H9 (cell line): ENCODE measurements at regions not wholly inside any gene's neighbourhood (a gene's known extent, or its start where the extent isn't known, plus 50 kb on each side); places are given as distances from the start of the nearest gene placed in this dataset.

ENCODE experiments used
- DNase-seq: peaks from one replicate; pipeline ENCODE4 v3.0.0-alpha.2; 2017
- H2AFZ ChIP-seq: one replicate; pipeline ENCODE4 v1.6.1; 2013; ENCODE audit warnings: mild to moderate bottlenecking, low read length, control low read depth, moderate library complexity
- H2AK5ac ChIP-seq: 2 replicates; pipeline ENCODE4 v1.6.1; 2013; ENCODE audit warnings: low read length, control low read depth, mixed read lengths; ENCODE audit not compliant: insufficient read length
- H2BK120ac ChIP-seq: one replicate; pipeline ENCODE4 v1.6.1; 2013; ENCODE audit warnings: low read depth, mild to moderate bottlenecking, low read length, control low read depth, inconsistent platforms; ENCODE audit not compliant: poor library complexity, severe bottlenecking
- H2BK12ac ChIP-seq: 2 replicates; pipeline ENCODE4 v1.6.1; 2013; ENCODE audit warnings: low read length, control low read depth, mixed read lengths, low read depth; ENCODE audit not compliant: insufficient read length
- H2BK15ac ChIP-seq: 2 replicates; pipeline ENCODE4 v1.6.1; 2013; ENCODE audit warnings: low read depth, low read length, control low read depth
- H2BK20ac ChIP-seq: one replicate; pipeline ENCODE4 v1.6.1; 2013; ENCODE audit warnings: low read depth, mild to moderate bottlenecking, low read length, control low read depth, inconsistent platforms; ENCODE audit not compliant: poor library complexity, severe bottlenecking
- H2BK5ac ChIP-seq: 2 replicates; pipeline ENCODE4 v1.6.1; 2013; ENCODE audit warnings: low read length, control low read depth, mixed read lengths; ENCODE audit not compliant: insufficient read length
- H3K14ac ChIP-seq: 2 replicates; pipeline ENCODE4 v1.6.1; 2013; ENCODE audit warnings: low read length, control low read depth; ENCODE audit not compliant: insufficient read depth
- H3K18ac ChIP-seq: 2 replicates; pipeline ENCODE4 v1.6.1; 2013; ENCODE audit warnings: low read depth, mild to moderate bottlenecking, mixed read lengths, low read length, control low read depth; ENCODE audit not compliant: insufficient read length
- H3K23ac ChIP-seq: 2 replicates; pipeline ENCODE4 v1.6.1; 2013; ENCODE audit warnings: low read length, control low read depth, mixed read lengths, low read depth; ENCODE audit not compliant: insufficient read length
- H3K23me2 ChIP-seq: 2 replicates; pipeline ENCODE4 v1.6.1; 2013; ENCODE audit warnings: low read depth, mild to moderate bottlenecking, mixed read lengths, low read length, control low read depth; ENCODE audit not compliant: insufficient read length, poor library complexity, severe bottlenecking
- H3K27ac ChIP-seq: 2 replicates; pipeline ENCODE4 v1.5.1; 2013; ENCODE audit warnings: low read length, control low read depth, mixed read lengths, low read depth; ENCODE audit not compliant: insufficient read length
- H3K27me3 ChIP-seq: 2 replicates; pipeline ENCODE4 v1.6.1; 2013; ENCODE audit warnings: low read length, control low read depth, inconsistent platforms; ENCODE audit not compliant: insufficient read depth
- H3K4ac ChIP-seq: 2 replicates; pipeline ENCODE4 v1.6.1; 2013; ENCODE audit warnings: low read depth, mild to moderate bottlenecking, control low read depth, inconsistent platforms, low read length, moderate library complexity
- H3K4me1 ChIP-seq: 2 replicates; pipeline ENCODE4 v1.6.1; 2013; ENCODE audit warnings: low read length, control low read depth, inconsistent platforms; ENCODE audit not compliant: insufficient read depth
- H3K4me2 ChIP-seq: 2 replicates; pipeline ENCODE4 v1.6.1; 2013; ENCODE audit warnings: low read length, control low read depth, mixed read lengths; ENCODE audit not compliant: insufficient read length, insufficient read depth
- H3K56ac ChIP-seq: 2 replicates; pipeline ENCODE4 v1.6.1; 2013; ENCODE audit warnings: low read depth, mild to moderate bottlenecking, mixed read lengths, low read length, control low read depth; ENCODE audit not compliant: insufficient read length
- H3K79me1 ChIP-seq: 2 replicates; pipeline ENCODE4 v1.6.1; 2013; ENCODE audit warnings: low read depth, mild to moderate bottlenecking, moderate library complexity, low read length, control low read depth, inconsistent platforms; ENCODE audit not compliant: insufficient read depth, poor library complexity, severe bottlenecking
- H3K79me2 ChIP-seq: 2 replicates; pipeline ENCODE4 v1.6.1; 2013; ENCODE audit warnings: low read length, control low read depth, inconsistent platforms; ENCODE audit not compliant: insufficient read depth
- H3K9ac ChIP-seq: 2 replicates; pipeline ENCODE4 v1.6.1; 2013; ENCODE audit warnings: low read length, control low read depth, mixed read lengths; ENCODE audit not compliant: insufficient read length; ENCODE audit errors: extremely low read depth
- H3K9me3 ChIP-seq: one replicate; pipeline ENCODE4 v1.6.1; 2013; ENCODE audit warnings: low read depth, low read length, inconsistent platforms; ENCODE audit not compliant: control insufficient read depth
- H3T11ph ChIP-seq: one replicate; pipeline ENCODE4 v1.6.1; 2013; ENCODE audit warnings: mild to moderate bottlenecking, low read length, control low read depth, inconsistent platforms
- H4K20me1 ChIP-seq: one replicate; pipeline ENCODE4 v1.6.1; 2013; ENCODE audit not compliant: control insufficient read depth, insufficient read length, insufficient read depth
- H4K5ac ChIP-seq: 2 replicates; pipeline ENCODE4 v1.6.1; 2013; ENCODE audit warnings: low read depth, mild to moderate bottlenecking, mixed read lengths, low read length, control low read depth; ENCODE audit not compliant: insufficient read length
- H4K8ac ChIP-seq: replicated peaks from 2 replicates; pipeline ENCODE4 v1.6.1; 2013; ENCODE audit warnings: low read length, control low read depth, mixed read lengths, low read depth; ENCODE audit not compliant: insufficient read length
- H4K91ac ChIP-seq: 2 replicates; pipeline ENCODE4 v1.6.1; 2013; ENCODE audit warnings: low read depth, mild to moderate bottlenecking, moderate library complexity, mixed read lengths, low read length, control low read depth; ENCODE audit not compliant: insufficient read length
- H3K27ac Mint-ChIP-seq, 3 experiments: 2 replicates in 2 of 3; 3 replicates in 1 of 3; pipeline ENCODE4 v1.8.0; 2020 to 2021; ENCODE audit warnings: mixed read lengths in 3 of 3, mild to moderate bottlenecking in 1 of 3, moderate library complexity in 1 of 3
- H3K27me3 Mint-ChIP-seq: 2 replicates; pipeline ENCODE4 v1.8.0; 2021; ENCODE audit warnings: low read depth, mild to moderate bottlenecking, moderate library complexity, mixed read lengths
- H3K36me3 Mint-ChIP-seq, 3 experiments: 2 replicates in 2 of 3; 3 replicates in 1 of 3; pipeline ENCODE4 v1.8.0; 2020 to 2021; ENCODE audit warnings: low read depth in 3 of 3, mixed read lengths in 3 of 3; ENCODE audit not compliant: insufficient read depth in 1 of 3
- H3K4me1 Mint-ChIP-seq, 2 experiments: 2 replicates each; pipeline ENCODE4 v1.8.0; 2020; ENCODE audit warnings: mixed read lengths in 2 of 2
- H3K4me3 Mint-ChIP-seq, 2 experiments: 2 replicates in 1 of 2; 3 replicates in 1 of 2; pipeline ENCODE4 v1.8.0; 2020 to 2021; ENCODE audit warnings: mild to moderate bottlenecking in 2 of 2, mixed read lengths in 2 of 2, moderate library complexity in 1 of 2
- H3K9me3 Mint-ChIP-seq, 2 experiments: 2 replicates in 1 of 2; 3 replicates in 1 of 2; pipeline ENCODE4 v1.8.0; 2020; ENCODE audit warnings: mild to moderate bottlenecking in 2 of 2, mixed read lengths in 2 of 2, moderate library complexity in 1 of 2
- WGBS: extraction: QIAGEN DNeasy Blood & Tissue Kit; methylation state at CpG from one replicate; pipeline ENCODE4 v1.1.7; 2013; ENCODE audit warnings: missing lambda C conversion rate, low lambda C conversion rate, mixed read lengths; ENCODE audit not compliant: insufficient read length; ENCODE audit errors: extremely low coverage; 5-methylcytosine and 5-hydroxymethylcytosine counted together
- TF ChIP-seq, protein P1 (sequence below): fragments of 200-600 bp; sonication (generic); conservative IDR thresholded peaks from 3 replicates; pipeline ENCODE4 v1.8.0; 2021; ENCODE audit warnings: antibody characterized with exemption, mild to moderate bottlenecking

DNA sequence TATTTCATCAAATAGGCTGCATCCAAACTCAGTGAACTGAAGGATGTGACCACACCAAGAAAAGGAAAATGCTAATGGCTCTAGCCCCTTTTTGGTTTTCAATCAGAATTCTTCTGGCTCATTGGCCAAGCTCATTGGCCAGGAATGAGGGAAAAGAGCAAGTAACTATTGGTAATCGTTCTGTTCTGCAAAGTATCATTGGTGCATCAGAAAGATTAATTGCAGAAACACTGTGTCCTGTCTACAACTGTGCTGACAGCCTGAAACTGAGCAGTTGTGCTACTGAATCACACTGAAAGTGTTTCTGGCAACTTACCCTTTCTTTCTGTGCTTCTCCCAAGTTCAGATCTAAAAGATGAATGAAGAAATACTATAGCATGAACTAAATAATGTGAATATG, 116.4 kb upstream of the ROBO2 start:
- Histone ChIP-seq H2BK12ac (no peak overlapping the region), H2BK20ac (no peak overlapping the region), H3K79me1 (no peaks in the 10 kb centered on the region), H2AFZ (no peak overlapping the region), H3K27ac (no peak overlapping the region), H4K5ac (no peak overlapping the region), H3K23me2 (no peaks in the 10 kb centered on the region), H2BK15ac (no peak overlapping the region), H3T11ph (no peak overlapping the region), H3K4me1 (no peaks in the 10 kb centered on the region), H3K79me2 (no peaks in the 10 kb centered on the region), H2AK5ac (no peak overlapping the region), H4K91ac (no peak overlapping the region), H3K56ac (no peak overlapping the region), H3K4me2 (no peak overlapping the region), H4K20me1 (no peaks in the 10 kb centered on the region), H2BK120ac (no peak overlapping the region), H4K8ac (no peak overlapping the region), H2BK5ac (no peak overlapping the region), H3K23ac (no peak overlapping the region), H3K9me3 (no peaks in the 10 kb centered on the region), H3K9ac (no peak overlapping the region), H3K27me3 (no peaks in the 10 kb centered on the region), H3K18ac (no peak overlapping the region), H3K14ac (no peak overlapping the region), H3K4ac (no peak overlapping the region)
- no peaks in the 10 kb centered on the region for H3K27me3 Mint-ChIP-seq
- H3K27ac Mint-ChIP-seq: no peak overlapping the region
- H3K9me3 Mint-ChIP-seq: no peaks in the 10 kb centered on the region
- TF ChIP-seq, protein P1, sequence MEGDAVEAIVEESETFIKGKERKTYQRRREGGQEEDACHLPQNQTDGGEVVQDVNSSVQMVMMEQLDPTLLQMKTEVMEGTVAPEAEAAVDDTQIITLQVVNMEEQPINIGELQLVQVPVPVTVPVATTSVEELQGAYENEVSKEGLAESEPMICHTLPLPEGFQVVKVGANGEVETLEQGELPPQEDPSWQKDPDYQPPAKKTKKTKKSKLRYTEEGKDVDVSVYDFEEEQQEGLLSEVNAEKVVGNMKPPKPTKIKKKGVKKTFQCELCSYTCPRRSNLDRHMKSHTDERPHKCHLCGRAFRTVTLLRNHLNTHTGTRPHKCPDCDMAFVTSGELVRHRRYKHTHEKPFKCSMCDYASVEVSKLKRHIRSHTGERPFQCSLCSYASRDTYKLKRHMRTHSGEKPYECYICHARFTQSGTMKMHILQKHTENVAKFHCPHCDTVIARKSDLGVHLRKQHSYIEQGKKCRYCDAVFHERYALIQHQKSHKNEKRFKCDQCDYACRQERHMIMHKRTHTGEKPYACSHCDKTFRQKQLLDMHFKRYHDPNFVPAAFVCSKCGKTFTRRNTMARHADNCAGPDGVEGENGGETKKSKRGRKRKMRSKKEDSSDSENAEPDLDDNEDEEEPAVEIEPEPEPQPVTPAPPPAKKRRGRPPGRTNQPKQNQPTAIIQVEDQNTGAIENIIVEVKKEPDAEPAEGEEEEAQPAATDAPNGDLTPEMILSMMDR: no peak
- DNase-seq: no peak
- no peaks in the 10 kb centered on the region for H3K4me1 Mint-ChIP-seq
- H3K36me3 Mint-ChIP-seq: no peaks in the 10 kb centered on the region
- WGBS: no CpG with 5 or more reads among the region's 1 CpG
- no peak overlapping the region for H3K4me3 Mint-ChIP-seq
